HUES6 (cell line): ENCODE measurements at regions not wholly inside any gene's neighbourhood (a gene's known extent, or its start where the extent isn't known, plus 50 kb on each side); places are given as distances from the start of the nearest gene placed in this dataset.

Source experiments
- H3K27ac ChIP-seq: 2 replicates; pipeline ENCODE4 v1.7.0; 2013; ENCODE audit warnings: low read depth, mild to moderate bottlenecking, low read length, inconsistent platforms
- H3K27me3 ChIP-seq: 2 replicates; pipeline ENCODE4 v1.6.1; 2013; ENCODE audit warnings: low read length; ENCODE audit not compliant: control insufficient read depth, insufficient read depth
- H3K36me3 ChIP-seq: 2 replicates; pipeline ENCODE4 v1.6.1; 2013; ENCODE audit warnings: low read length; ENCODE audit not compliant: control insufficient read depth, insufficient read depth
- H3K4me1 ChIP-seq: 2 replicates; pipeline ENCODE4 v1.6.1; 2013; ENCODE audit warnings: low read length; ENCODE audit not compliant: control insufficient read depth, insufficient read depth
- H3K4me3 ChIP-seq: 2 replicates; pipeline ENCODE4 v1.5.1; 2013; ENCODE audit warnings: low read depth, low read length
- H3K9ac ChIP-seq: one replicate; pipeline ENCODE4 v1.6.1; 2013; ENCODE audit warnings: mild to moderate bottlenecking, low read length
- H3K9me3 ChIP-seq: 2 replicates; pipeline ENCODE4 v1.6.1; 2013; ENCODE audit warnings: low read depth, low read length; ENCODE audit not compliant: control insufficient read depth, insufficient read depth

- Histone ChIP-seq H3K27ac (no peak overlapping the region), H3K9me3 (no peaks in the 10 kb centered on the region), H3K27me3 (no peaks in the 10 kb centered on the region), H3K9ac (no peak overlapping the region), H3K4me3 (no peak overlapping the region), H3K4me1 (no peaks in the 10 kb centered on the region), H3K36me3 (no peaks in the 10 kb centered on the region)
Observed at GRCh38 chr18:75504469-75504868, 77.0 kb upstream of the SMIM21 start.

GRCh38 chr18:75503615-75504014 is 76.1 kb upstream of the SMIM21 start:
- H3K27me3 ChIP-seq, result no peaks in the 10 kb centered on the region
- H3K9ac ChIP-seq, result no peak overlapping the region
- H3K27ac ChIP-seq, result no peak overlapping the region
- H3K36me3 ChIP-seq, result no peaks in the 10 kb centered on the region
- no peaks in the 10 kb centered on the region for H3K9me3 ChIP-seq
- no peaks in the 10 kb centered on the region for H3K4me1 ChIP-seq
- H3K4me3 ChIP-seq, result no peak overlapping the region

- Histone ChIP-seq H3K36me3 (no peaks in the 10 kb centered on the region), H3K4me1 (no peaks in the 10 kb centered on the region), H3K27me3 (no peaks in the 10 kb centered on the region), H3K4me3 (no peak overlapping the region), H3K9me3 (no peaks in the 10 kb centered on the region), H3K9ac (no peak overlapping the region), H3K27ac (no peak overlapping the region)
Observed at GRCh38 chr18:75502286-75502685, 74.8 kb upstream of the SMIM21 start.

DNA sequence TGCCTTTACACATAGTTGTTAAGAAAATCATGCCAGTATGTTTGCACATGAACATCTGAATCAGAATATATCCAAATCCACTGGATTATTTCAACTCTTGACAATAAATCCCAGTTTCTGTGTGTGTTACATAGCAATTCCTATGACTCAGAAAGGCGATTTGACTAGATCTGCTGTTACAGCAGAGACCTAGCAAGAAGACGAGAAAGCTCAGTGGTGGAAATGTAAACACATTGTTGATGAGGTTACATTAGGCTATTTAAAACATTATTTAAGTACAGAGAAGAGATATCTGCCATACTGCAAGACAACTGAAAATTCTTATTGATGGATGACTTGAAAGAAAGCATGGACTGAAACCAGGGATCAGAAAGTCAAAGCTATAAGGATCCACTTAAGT is 73.0 kb upstream of the SMIM21 start:
- no peak overlapping the region for H3K9ac ChIP-seq
- no peaks in the 10 kb centered on the region for H3K9me3 ChIP-seq
- no peaks in the 10 kb centered on the region for H3K36me3 ChIP-seq
- no peak overlapping the region for H3K4me3 ChIP-seq
- no peaks in the 10 kb centered on the region for H3K4me1 ChIP-seq
- H3K27ac ChIP-seq, result no peak overlapping the region
- no peaks in the 10 kb centered on the region for H3K27me3 ChIP-seq

- Histone ChIP-seq H3K4me3 (no peak overlapping the region), H3K27ac (no peak overlapping the region), H3K4me1 (no peaks in the 10 kb centered on the region), H3K9me3 (no peaks in the 10 kb centered on the region), H3K9ac (no peak overlapping the region), H3K27me3 (no peaks in the 10 kb centered on the region), H3K36me3 (no peaks in the 10 kb centered on the region)
Observed at GRCh38 chr18:75497576-75498235, 70.2 kb upstream of the SMIM21 start.

- no peak overlapping the region for H3K4me3 ChIP-seq
- no peaks in the 10 kb centered on the region for H3K4me1 ChIP-seq
- no peaks in the 10 kb centered on the region for H3K9me3 ChIP-seq
- no peaks in the 10 kb centered on the region for H3K27me3 ChIP-seq
- no peaks in the 10 kb centered on the region for H3K36me3 ChIP-seq
- H3K9ac ChIP-seq, result no peak overlapping the region
- no peak overlapping the region for H3K27ac ChIP-seq
Observed at GRCh38 chr18:75496151-75496550, 68.6 kb upstream of the SMIM21 start.

DNA sequence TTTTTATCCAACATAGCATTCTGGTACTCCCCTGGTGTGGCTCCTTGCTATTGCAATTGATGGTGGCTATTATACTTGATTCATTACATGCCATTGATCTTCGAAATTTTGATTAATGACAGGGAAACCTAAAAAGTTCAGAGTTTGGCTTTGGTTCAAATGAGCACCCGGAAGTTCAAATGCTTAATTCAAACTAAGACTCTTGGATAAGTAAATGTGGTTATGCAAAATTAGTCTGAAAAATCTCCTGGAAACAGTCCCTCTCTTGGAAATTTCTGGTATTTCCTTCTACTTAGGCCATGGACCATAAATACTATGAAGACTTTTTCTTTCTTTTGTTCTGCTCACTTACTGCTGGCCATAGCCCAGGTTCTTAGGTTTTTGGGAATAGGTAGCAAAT is 65.3 kb upstream of the SMIM21 start:
- H3K36me3 ChIP-seq, result no peaks in the 10 kb centered on the region

DNA sequence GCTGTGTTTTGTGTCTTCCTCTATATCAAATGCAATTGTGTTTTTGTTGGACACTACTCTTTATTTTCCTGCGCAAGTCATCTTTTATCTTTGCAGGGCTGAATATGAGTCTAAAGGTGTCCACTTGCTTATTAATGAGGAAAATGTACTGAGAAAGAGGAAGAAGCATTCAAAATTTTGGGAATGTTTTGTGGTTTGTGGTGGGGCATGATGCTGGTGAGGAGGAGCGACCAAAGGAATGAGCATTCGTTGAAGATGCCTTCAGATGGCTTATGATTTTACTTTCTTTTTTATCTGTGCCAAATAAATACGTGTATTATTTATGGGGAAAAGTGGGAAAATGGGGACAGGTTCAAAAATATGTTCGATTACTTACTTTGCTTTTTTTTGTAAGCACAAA is 63.9 kb upstream of the SMIM21 start:
- H3K9me3 ChIP-seq, result no peaks in the 10 kb centered on the region
- H3K9ac ChIP-seq, result no peak overlapping the region
- H3K4me3 ChIP-seq, result no peak overlapping the region
- H3K27me3 ChIP-seq, result no peaks in the 10 kb centered on the region
- H3K4me1 ChIP-seq, result no peaks in the 10 kb centered on the region
- H3K36me3 ChIP-seq, result no peaks in the 10 kb centered on the region
- no peak overlapping the region for H3K27ac ChIP-seq

More for the DNA sequence above, 65.3 kb upstream of the SMIM21 start:
- Histone ChIP-seq H3K4me3 (no peak overlapping the region), H3K9ac (no peak overlapping the region), H3K27me3 (no peaks in the 10 kb centered on the region), H3K4me1 (no peaks in the 10 kb centered on the region), H3K27ac (no peak overlapping the region), H3K9me3 (no peaks in the 10 kb centered on the region)

DNA sequence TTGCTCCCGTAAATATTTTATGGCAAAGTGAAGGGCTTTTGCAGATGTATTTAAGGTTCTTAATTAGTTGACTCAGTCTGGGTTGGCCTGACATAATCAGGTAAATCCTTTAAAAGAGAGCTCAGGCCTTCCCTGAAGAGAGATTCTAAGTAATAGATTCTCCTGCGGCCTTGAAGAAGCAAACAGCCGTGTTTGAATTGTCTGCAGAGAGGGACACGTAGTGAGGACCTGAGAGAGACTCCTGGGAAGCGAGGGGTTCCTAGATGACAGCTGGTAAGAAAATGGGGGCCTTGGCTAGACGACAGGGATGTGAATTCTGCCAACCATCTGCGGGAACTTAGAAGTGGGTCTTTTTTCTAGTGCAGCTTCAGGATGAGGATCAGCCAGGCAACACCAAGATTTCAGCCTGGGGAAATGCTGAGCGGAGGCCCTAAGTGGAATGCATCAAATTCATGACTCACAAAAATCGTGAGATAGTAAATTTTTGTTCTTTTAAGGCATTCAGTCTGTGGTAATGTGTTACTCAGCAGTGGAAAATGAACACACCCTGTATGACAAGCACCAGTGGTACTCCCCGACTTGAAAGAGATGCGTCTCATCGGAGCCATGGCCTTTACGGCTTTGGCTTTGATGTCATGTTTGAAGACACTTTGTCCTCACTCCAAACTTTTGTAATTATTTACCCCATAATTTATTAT is 62.1 kb upstream of the SMIM21 start:
- no peak overlapping the region for H3K9ac ChIP-seq
- no peaks in the 10 kb centered on the region for H3K9me3 ChIP-seq
- no peaks in the 10 kb centered on the region for H3K4me1 ChIP-seq
- H3K36me3 ChIP-seq, result no peaks in the 10 kb centered on the region
- no peak overlapping the region for H3K4me3 ChIP-seq
- H3K27ac ChIP-seq, result no peak overlapping the region
- H3K27me3 ChIP-seq, result no peaks in the 10 kb centered on the region

GRCh38 chr18:75483662-75484061 is 56.2 kb upstream of the SMIM21 start:
- Histone ChIP-seq H3K9me3 (peaks cover 22% of the 10 kb centered on the region), H3K27me3 (no peaks in the 10 kb centered on the region), H3K27ac (no peak overlapping the region), H3K36me3 (no peaks in the 10 kb centered on the region), H3K4me1 (no peaks in the 10 kb centered on the region), H3K4me3 (no peak overlapping the region), H3K9ac (no peak overlapping the region)

DNA sequence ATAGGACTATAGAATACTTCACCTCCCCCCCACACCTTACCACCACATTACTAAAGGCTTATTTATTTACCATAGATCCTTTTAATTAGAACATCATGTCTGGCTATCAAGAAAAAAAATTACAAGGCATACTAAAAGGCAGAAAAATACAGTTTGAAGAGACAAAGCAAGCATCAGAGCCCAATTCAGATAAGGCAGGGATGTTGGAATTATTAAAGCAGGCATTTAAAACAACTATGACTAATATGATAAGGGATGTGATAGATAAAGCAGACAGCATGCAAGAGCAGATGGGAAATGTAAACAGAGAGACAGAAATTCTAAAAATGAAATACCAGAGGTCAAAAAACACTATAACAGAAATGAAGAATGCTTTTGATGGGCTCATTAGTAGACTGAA is 55.4 kb upstream of the SMIM21 start:
- no peak overlapping the region for H3K4me3 ChIP-seq
- no peaks in the 10 kb centered on the region for H3K36me3 ChIP-seq
- H3K27ac ChIP-seq, result no peak overlapping the region
- H3K9ac ChIP-seq, result no peak overlapping the region
- H3K27me3 ChIP-seq, result no peaks in the 10 kb centered on the region
- H3K4me1 ChIP-seq, result no peaks in the 10 kb centered on the region
- H3K9me3 ChIP-seq, result peaks cover 22% of the 10 kb centered on the region
